ENCODE measurements at regions not wholly inside any gene's neighbourhood (a gene's known extent, or its start where the extent isn't known, plus 50 kb on each side); places are given as distances from the start of the nearest gene placed in this dataset.

DNA sequence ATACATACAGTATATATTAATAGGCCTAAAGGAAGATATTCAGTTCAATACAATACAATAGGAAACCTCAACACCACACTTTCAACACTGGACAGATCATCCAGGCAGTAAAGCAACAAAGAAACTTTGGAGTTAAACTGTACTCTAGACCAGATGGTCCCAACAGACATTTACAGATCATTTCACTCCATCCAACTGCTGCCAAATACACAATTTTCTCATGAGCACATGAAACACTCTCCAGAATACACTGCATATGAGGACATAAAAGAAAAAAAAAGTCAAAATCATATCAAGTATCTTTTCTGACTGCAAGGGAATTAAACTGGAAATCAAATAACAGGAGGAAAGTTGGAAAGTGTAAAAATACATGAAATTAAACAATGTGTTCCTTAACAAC is 607.5 kb upstream of the BRINP3 start:
- no peaks in the 10 kb centered on the region for H3K4me1 Mint-ChIP-seq
- TF ChIP-seq TP53 (CRISPR knock-in tag; IDR thresholded peaks at IDR 0.05) (no peak), JAZF1 (CRISPR knock-in tag; IDR thresholded peaks at IDR 0.05) (no peak), FOXK1 (CRISPR knock-in tag; IDR thresholded peaks at IDR 0.05) (no peak), FOXP1 (CRISPR knock-in tag; IDR thresholded peaks at IDR 0.05; ENCODE audit: borderline replicate concordance) (no peak), ZBTB21 (CRISPR knock-in tag; IDR thresholded peaks at IDR 0.05; ENCODE audit: borderline replicate concordance) (no peak)
- ChIA-PET CTCF (no interaction called here), POLR2A (no interaction called here)
- DNase-seq (ENCODE audit: low spot score) (no peak), ATAC-seq (no peak)
- no peak overlapping the region for H3K27ac Mint-ChIP-seq
- H3K4me3 Mint-ChIP-seq: no peak overlapping the region
- no peaks in the 10 kb centered on the region for H3K36me3 Mint-ChIP-seq
- H3K27me3 Mint-ChIP-seq (ENCODE audit: low read depth): no peaks in the 10 kb centered on the region
- H3K9me3 Mint-ChIP-seq: no peaks in the 10 kb centered on the region

DNA sequence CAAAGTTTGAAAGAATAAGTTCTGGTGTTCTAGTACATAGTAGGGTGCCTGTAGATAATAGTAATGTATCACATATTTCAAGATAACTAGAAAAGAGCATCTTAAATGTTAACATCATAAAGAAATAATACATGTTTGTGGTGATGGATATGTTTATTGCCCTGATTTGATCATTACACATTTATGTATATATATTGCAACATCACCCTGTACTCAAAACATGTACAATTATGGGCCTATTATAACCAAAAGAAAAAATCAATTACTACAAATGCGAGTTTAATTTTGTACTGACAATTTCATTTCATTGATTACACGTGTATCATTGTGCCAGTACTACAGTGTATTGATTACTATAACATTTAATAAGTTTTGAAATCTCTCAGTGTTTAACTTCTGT is 609.2 kb upstream of the BRINP3 start:
- CTCF ChIA-PET: no interaction called here
- TF ChIP-seq ELF4 (CRISPR knock-in tag; IDR thresholded peaks at IDR 0.05; ENCODE audit: low read depth) (no peak), TCF7 (CRISPR knock-in tag; IDR thresholded peaks at IDR 0.05; ENCODE audit: low read depth) (no peak), ZNF263 (CRISPR knock-in tag; IDR thresholded peaks at IDR 0.05; ENCODE audit: low read depth) (no peak), ZNF138 (CRISPR knock-in tag; conservative IDR thresholded peaks at IDR 0.05) (no peak), CREB1 (CRISPR knock-in tag; IDR thresholded peaks at IDR 0.05) (no peak), SMAD3 (CRISPR knock-in tag; IDR thresholded peaks at IDR 0.05; ENCODE audit: borderline replicate concordance) (no peak), JUN (CRISPR knock-in tag; IDR thresholded peaks at IDR 0.05) (no peak), FOXK1 (CRISPR knock-in tag; IDR thresholded peaks at IDR 0.05) (no peak), MXD4 (CRISPR knock-in tag; IDR thresholded peaks at IDR 0.05; ENCODE audit: borderline replicate concordance) (no peak)
- TF ChIP-seq, protein P1, sequence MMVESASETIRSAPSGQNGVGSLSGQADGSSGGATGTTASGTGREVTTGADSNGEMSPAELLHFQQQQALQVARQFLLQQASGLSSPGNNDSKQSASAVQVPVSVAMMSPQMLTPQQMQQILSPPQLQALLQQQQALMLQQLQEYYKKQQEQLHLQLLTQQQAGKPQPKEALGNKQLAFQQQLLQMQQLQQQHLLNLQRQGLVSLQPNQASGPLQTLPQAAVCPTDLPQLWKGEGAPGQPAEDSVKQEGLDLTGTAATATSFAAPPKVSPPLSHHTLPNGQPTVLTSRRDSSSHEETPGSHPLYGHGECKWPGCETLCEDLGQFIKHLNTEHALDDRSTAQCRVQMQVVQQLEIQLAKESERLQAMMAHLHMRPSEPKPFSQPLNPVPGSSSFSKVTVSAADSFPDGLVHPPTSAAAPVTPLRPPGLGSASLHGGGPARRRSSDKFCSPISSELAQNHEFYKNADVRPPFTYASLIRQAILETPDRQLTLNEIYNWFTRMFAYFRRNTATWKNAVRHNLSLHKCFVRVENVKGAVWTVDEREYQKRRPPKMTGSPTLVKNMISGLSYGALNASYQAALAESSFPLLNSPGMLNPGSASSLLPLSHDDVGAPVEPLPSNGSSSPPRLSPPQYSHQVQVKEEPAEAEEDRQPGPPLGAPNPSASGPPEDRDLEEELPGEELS (CRISPR knock-in tag; IDR thresholded peaks at IDR 0.05): no peak
- TF ChIP-seq, protein P2, sequence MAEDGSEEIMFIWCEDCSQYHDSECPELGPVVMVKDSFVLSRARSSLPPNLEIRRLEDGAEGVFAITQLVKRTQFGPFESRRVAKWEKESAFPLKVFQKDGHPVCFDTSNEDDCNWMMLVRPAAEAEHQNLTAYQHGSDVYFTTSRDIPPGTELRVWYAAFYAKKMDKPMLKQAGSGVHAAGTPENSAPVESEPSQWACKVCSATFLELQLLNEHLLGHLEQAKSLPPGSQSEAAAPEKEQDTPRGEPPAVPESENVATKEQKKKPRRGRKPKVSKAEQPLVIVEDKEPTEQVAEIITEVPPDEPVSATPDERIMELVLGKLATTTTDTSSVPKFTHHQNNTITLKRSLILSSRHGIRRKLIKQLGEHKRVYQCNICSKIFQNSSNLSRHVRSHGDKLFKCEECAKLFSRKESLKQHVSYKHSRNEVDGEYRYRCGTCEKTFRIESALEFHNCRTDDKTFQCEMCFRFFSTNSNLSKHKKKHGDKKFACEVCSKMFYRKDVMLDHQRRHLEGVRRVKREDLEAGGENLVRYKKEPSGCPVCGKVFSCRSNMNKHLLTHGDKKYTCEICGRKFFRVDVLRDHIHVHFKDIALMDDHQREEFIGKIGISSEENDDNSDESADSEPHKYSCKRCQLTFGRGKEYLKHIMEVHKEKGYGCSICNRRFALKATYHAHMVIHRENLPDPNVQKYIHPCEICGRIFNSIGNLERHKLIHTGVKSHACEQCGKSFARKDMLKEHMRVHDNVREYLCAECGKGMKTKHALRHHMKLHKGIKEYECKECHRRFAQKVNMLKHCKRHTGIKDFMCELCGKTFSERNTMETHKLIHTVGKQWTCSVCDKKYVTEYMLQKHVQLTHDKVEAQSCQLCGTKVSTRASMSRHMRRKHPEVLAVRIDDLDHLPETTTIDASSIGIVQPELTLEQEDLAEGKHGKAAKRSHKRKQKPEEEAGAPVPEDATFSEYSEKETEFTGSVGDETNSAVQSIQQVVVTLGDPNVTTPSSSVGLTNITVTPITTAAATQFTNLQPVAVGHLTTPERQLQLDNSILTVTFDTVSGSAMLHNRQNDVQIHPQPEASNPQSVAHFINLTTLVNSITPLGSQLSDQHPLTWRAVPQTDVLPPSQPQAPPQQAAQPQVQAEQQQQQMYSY (CRISPR knock-in tag; IDR thresholded peaks at IDR 0.05): no peak
- TF ChIP-seq, protein P3, sequence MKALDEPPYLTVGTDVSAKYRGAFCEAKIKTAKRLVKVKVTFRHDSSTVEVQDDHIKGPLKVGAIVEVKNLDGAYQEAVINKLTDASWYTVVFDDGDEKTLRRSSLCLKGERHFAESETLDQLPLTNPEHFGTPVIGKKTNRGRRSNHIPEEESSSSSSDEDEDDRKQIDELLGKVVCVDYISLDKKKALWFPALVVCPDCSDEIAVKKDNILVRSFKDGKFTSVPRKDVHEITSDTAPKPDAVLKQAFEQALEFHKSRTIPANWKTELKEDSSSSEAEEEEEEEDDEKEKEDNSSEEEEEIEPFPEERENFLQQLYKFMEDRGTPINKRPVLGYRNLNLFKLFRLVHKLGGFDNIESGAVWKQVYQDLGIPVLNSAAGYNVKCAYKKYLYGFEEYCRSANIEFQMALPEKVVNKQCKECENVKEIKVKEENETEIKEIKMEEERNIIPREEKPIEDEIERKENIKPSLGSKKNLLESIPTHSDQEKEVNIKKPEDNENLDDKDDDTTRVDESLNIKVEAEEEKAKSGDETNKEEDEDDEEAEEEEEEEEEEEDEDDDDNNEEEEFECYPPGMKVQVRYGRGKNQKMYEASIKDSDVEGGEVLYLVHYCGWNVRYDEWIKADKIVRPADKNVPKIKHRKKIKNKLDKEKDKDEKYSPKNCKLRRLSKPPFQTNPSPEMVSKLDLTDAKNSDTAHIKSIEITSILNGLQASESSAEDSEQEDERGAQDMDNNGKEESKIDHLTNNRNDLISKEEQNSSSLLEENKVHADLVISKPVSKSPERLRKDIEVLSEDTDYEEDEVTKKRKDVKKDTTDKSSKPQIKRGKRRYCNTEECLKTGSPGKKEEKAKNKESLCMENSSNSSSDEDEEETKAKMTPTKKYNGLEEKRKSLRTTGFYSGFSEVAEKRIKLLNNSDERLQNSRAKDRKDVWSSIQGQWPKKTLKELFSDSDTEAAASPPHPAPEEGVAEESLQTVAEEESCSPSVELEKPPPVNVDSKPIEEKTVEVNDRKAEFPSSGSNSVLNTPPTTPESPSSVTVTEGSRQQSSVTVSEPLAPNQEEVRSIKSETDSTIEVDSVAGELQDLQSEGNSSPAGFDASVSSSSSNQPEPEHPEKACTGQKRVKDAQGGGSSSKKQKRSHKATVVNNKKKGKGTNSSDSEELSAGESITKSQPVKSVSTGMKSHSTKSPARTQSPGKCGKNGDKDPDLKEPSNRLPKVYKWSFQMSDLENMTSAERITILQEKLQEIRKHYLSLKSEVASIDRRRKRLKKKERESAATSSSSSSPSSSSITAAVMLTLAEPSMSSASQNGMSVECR (CRISPR knock-in tag; IDR thresholded peaks at IDR 0.05; ENCODE audit: borderline replicate concordance): no peak
- TF ChIP-seq, protein P4, sequence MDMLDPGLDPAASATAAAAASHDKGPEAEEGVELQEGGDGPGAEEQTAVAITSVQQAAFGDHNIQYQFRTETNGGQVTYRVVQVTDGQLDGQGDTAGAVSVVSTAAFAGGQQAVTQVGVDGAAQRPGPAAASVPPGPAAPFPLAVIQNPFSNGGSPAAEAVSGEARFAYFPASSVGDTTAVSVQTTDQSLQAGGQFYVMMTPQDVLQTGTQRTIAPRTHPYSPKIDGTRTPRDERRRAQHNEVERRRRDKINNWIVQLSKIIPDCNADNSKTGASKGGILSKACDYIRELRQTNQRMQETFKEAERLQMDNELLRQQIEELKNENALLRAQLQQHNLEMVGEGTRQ (CRISPR knock-in tag; IDR thresholded peaks at IDR 0.05): no peak
- TF ChIP-seq, protein P5, sequence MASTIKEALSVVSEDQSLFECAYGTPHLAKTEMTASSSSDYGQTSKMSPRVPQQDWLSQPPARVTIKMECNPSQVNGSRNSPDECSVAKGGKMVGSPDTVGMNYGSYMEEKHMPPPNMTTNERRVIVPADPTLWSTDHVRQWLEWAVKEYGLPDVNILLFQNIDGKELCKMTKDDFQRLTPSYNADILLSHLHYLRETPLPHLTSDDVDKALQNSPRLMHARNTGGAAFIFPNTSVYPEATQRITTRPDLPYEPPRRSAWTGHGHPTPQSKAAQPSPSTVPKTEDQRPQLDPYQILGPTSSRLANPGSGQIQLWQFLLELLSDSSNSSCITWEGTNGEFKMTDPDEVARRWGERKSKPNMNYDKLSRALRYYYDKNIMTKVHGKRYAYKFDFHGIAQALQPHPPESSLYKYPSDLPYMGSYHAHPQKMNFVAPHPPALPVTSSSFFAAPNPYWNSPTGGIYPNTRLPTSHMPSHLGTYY (CRISPR knock-in tag; IDR thresholded peaks at IDR 0.05): no peak
- no peak overlapping the region for H3K27ac Mint-ChIP-seq

More for the DNA sequence above, 609.2 kb upstream of the BRINP3 start:
- no peaks in the 10 kb centered on the region for H3K4me1 Mint-ChIP-seq
- no peak overlapping the region for H3K4me3 Mint-ChIP-seq
- no peaks in the 10 kb centered on the region for H3K36me3 Mint-ChIP-seq
- no peaks in the 10 kb centered on the region for H3K27me3 Mint-ChIP-seq (ENCODE audit: low read depth)
- ATAC-seq (no peak), DNase-seq (ENCODE audit: low spot score) (no peak)
- POLR2A ChIA-PET: no interaction called here
- H3K9me3 Mint-ChIP-seq: no peaks in the 10 kb centered on the region
